Calu3 (cell line): ENCODE measurements at regions not wholly inside any gene's neighbourhood (a gene's known extent, or its start where the extent isn't known, plus 50 kb on each side); places are given as distances from the start of the nearest gene placed in this dataset.
A peak's percentile ranks its signal among the peaks of the same experiment; 100 is the strongest.

Experiments
- BruUV-seq: library from RNA; stranded (reverse); fragments of 400-500 nt; replicated peaks from 2 replicates; lab custom pipeline; 2021; lab: Mats Ljungman, UMichigan
- CTCF ChIA-PET: fragments of 300-600 bp; sonication (Branson Sonifier 250); formaldehyde crosslinking; loops from one replicate; lab custom pipeline; 2022; ENCODE audit warnings: antibody characterized with exemption; lab: Charles Lee
- DNase-seq: peaks from one replicate; pipeline ENCODE4 v3.0.0; 2022
- H3K27ac Mint-ChIP-seq: one replicate; pipeline ENCODE4 v1.8.0; 2022; ENCODE audit warnings: mixed read lengths; ENCODE audit not compliant: unreplicated experiment
- H3K27me3 Mint-ChIP-seq: one replicate; pipeline ENCODE4 v1.8.0; 2022; ENCODE audit warnings: mixed read lengths; ENCODE audit not compliant: unreplicated experiment
- H3K36me3 Mint-ChIP-seq: one replicate; pipeline ENCODE4 v1.8.0; 2022; ENCODE audit warnings: mild to moderate bottlenecking, moderate library complexity, mixed read lengths; ENCODE audit not compliant: insufficient read depth, unreplicated experiment
- H3K4me1 Mint-ChIP-seq: one replicate; pipeline ENCODE4 v1.8.0; 2022; ENCODE audit warnings: mild to moderate bottlenecking, low read depth, mixed read lengths; ENCODE audit not compliant: unreplicated experiment
- H3K4me3 Mint-ChIP-seq: one replicate; pipeline ENCODE4 v1.8.0; 2022; ENCODE audit warnings: mild to moderate bottlenecking, low read depth, moderate library complexity, mixed read lengths; ENCODE audit not compliant: unreplicated experiment
- H3K9me3 Mint-ChIP-seq: one replicate; pipeline ENCODE4 v1.8.0; 2022; ENCODE audit warnings: low read depth, mixed read lengths; ENCODE audit not compliant: unreplicated experiment
- CTCF ChIP-seq: fragments of 200-600 bp; IDR thresholded peaks from one replicate; pipeline ENCODE4 v1.8.0; 2022; ENCODE audit warnings: antibody characterized with exemption; ENCODE audit not compliant: unreplicated experiment
- intact Hi-C: fragments of 100-400 bp; cut with micrococcal nuclease; formaldehyde crosslinking; loops from one replicate; pipeline ENCODE4 v1.10.0; 2022; ENCODE audit not compliant: unreplicated experiment

GRCh38 chr2:240322991-240323390 lies 112.5 kb upstream of the GPC1 start:
- CTCF ChIA-PET, result no interaction called here
- BruUV-seq, result no TSS peak
- Mint-ChIP-seq H3K27me3 (peaks cover 63% of the 10 kb centered on the region), H3K4me3 (no peak overlapping the region), H3K36me3 (no peaks in the 10 kb centered on the region), H3K27ac (no peak overlapping the region), H3K4me1 (peaks cover 10% of the 10 kb centered on the region), H3K9me3 (no peaks in the 10 kb centered on the region)
- intact Hi-C loops, result no loop called here
- TF ChIP-seq CTCF, result no peak
- DNase-seq, result no peak

GRCh38 chr2:240323601-240324291 lies 111.7 kb upstream of the GPC1 start:
- CTCF ChIA-PET, result no interaction called here
- intact Hi-C loops, result no loop called here
- peaks cover 63% of the 10 kb centered on the region for H3K27me3 Mint-ChIP-seq
- H3K4me3 Mint-ChIP-seq, result no peak overlapping the region
- no peaks in the 10 kb centered on the region for H3K9me3 Mint-ChIP-seq
- BruUV-seq, result no TSS peak
- H3K4me1 Mint-ChIP-seq, result peaks cover 10% of the 10 kb centered on the region
- no peak overlapping the region for H3K27ac Mint-ChIP-seq
- no peak for DNase-seq
- no peak for TF ChIP-seq CTCF
- no peaks in the 10 kb centered on the region for H3K36me3 Mint-ChIP-seq

GRCh38 chr2:240324312-240325015 lies 111.0 kb upstream of the GPC1 start:
- no peak overlapping the region for H3K4me3 Mint-ChIP-seq
- H3K4me1 Mint-ChIP-seq, result peaks cover 10% of the 10 kb centered on the region
- BruUV-seq, result no TSS peak
- TF ChIP-seq CTCF, result no peak
- no peaks in the 10 kb centered on the region for H3K36me3 Mint-ChIP-seq
- no peak for DNase-seq
- intact Hi-C loops, result no loop called here
- no peaks in the 10 kb centered on the region for H3K9me3 Mint-ChIP-seq
- H3K27ac Mint-ChIP-seq, result no peak overlapping the region
- CTCF ChIA-PET, result no interaction called here
- peaks cover 63% of the 10 kb centered on the region for H3K27me3 Mint-ChIP-seq

GRCh38 chr2:240325016-240326007 lies 110.2 kb upstream of the GPC1 start:
- H3K27me3 Mint-ChIP-seq, result peaks cover 70% of the 10 kb centered on the region
- H3K4me3 Mint-ChIP-seq, result no peak overlapping the region
- no peaks in the 10 kb centered on the region for H3K36me3 Mint-ChIP-seq
- DNase-seq, result peak; percentile 61
- intact Hi-C loops, result no loop called here
- H3K9me3 Mint-ChIP-seq, result no peaks in the 10 kb centered on the region
- no peak for TF ChIP-seq CTCF
- BruUV-seq, result no TSS peak
- CTCF ChIA-PET, result no interaction called here
- H3K4me1 Mint-ChIP-seq, result peaks cover 10% of the 10 kb centered on the region
- H3K27ac Mint-ChIP-seq, result no peak overlapping the region
